Loucy (cell line): ENCODE measurements at regions not wholly inside any gene's neighbourhood (a gene's known extent, or its start where the extent isn't known, plus 50 kb on each side); places are given as distances from the start of the nearest gene placed in this dataset.

Experiments
- H2AFZ ChIP-seq: fragments of 200-600 bp; sonication (generic); 2 replicates; pipeline ENCODE4 v1.6.0; 2016; ENCODE audit warnings: antibody characterized with exemption, mild to moderate bottlenecking, low read length, moderate library complexity
- H3F3A ChIP-seq: fragments of 200-600 bp; 2 replicates; pipeline ENCODE4 v1.6.0; 2016; ENCODE audit warnings: antibody characterized with exemption, low read depth, mild to moderate bottlenecking
- H3K27me3 ChIP-seq: fragments of 200-600 bp; sonication (generic); 2 replicates; pipeline ENCODE4 v1.6.1; 2014; ENCODE audit warnings: low read length, mild to moderate bottlenecking; ENCODE audit not compliant: insufficient read depth, poor library complexity, severe bottlenecking
- H3K36me3 ChIP-seq: fragments of 200-600 bp; sonication (generic); 2 replicates; pipeline ENCODE4 v1.6.1; 2016; ENCODE audit warnings: low read length; ENCODE audit not compliant: insufficient read depth
- H3K4me1 ChIP-seq: fragments of 200-600 bp; sonication (generic); 2 replicates; pipeline ENCODE4 v1.5.1; 2014; ENCODE audit warnings: low read length, mild to moderate bottlenecking; ENCODE audit not compliant: insufficient read depth, poor library complexity, severe bottlenecking
- H3K4me2 ChIP-seq: fragments of 200-600 bp; sonication (generic); 2 replicates; pipeline ENCODE4 v1.6.0; 2014; ENCODE audit warnings: antibody characterized with exemption, low read length, low read depth, mild to moderate bottlenecking; ENCODE audit not compliant: poor library complexity, severe bottlenecking
- H3K4me3 ChIP-seq: fragments of 200-600 bp; sonication (generic); 2 replicates; pipeline ENCODE4 v1.5.1; 2014; ENCODE audit warnings: low read length, mild to moderate bottlenecking, mixed read lengths; ENCODE audit not compliant: poor library complexity, severe bottlenecking
- H3K79me2 ChIP-seq: fragments of 200-600 bp; sonication (generic); 2 replicates; pipeline ENCODE4 v1.6.1; 2014; ENCODE audit warnings: low read length; ENCODE audit not compliant: insufficient read depth
- H3K9ac ChIP-seq: fragments of 200-600 bp; sonication (generic); 2 replicates; pipeline ENCODE4 v1.6.0; 2014; ENCODE audit warnings: mild to moderate bottlenecking, low read depth, low read length, moderate library complexity; ENCODE audit not compliant: poor library complexity, severe bottlenecking
- H3K9me2 ChIP-seq: fragments of 200-600 bp; sonication (generic); replicated peaks from 2 replicates; pipeline ENCODE4 v1.6.1; 2016; ENCODE audit warnings: low read depth, low read length, mixed read lengths
- H3K9me3 ChIP-seq: fragments of 200-600 bp; sonication (generic); 2 replicates; pipeline ENCODE4 v1.6.1; 2014; ENCODE audit warnings: mild to moderate bottlenecking, antibody characterized with exemption, low read length, low read depth; ENCODE audit not compliant: insufficient read depth
- H4K20me1 ChIP-seq: fragments of 200-600 bp; sonication (generic); 2 replicates; pipeline ENCODE4 v1.6.0; 2014; ENCODE audit warnings: antibody characterized with exemption, low read length, mild to moderate bottlenecking; ENCODE audit not compliant: insufficient read depth, poor library complexity, severe bottlenecking
- EZH2phosphoT487 ChIP-seq: fragments of 200-600 bp; IDR thresholded peaks from 2 replicates; pipeline ENCODE4 v1.6.1; 2018; ENCODE audit warnings: antibody characterized with exemption, mild to moderate bottlenecking, moderate library complexity, borderline replicate concordance
- TF ChIP-seq, protein P1 (sequence below): fragments of 200-600 bp; sonication (generic); conservative IDR thresholded peaks from 2 replicates; pipeline ENCODE4 v1.5.1; 2014; ENCODE audit warnings: mild to moderate bottlenecking, antibody characterized with exemption, low read length

DNA sequence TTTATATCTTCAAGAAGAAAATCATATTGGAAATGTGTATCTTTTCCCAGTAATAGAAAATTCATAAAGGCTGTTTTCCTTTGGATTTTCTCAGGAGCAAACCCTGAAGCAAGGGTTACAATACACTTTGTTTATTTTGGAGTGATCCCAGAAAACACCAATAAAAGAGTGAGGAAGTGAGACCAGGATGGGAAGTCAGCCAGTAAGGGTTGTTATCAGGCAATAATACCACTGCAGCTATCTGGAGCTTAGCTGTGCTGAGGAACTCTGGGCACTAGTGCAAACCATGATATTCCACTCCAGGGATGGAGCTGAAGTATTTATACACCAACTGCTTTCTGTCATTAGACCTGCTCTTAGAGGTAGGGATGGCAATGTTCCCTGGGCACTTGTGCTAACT lies 1002.3 kb downstream of the FLRT2 start:
- Histone ChIP-seq H3K9ac (no peak overlapping the region), H3K4me2 (no peak overlapping the region), H3K9me3 (no peaks in the 10 kb centered on the region), H3K36me3 (no peaks in the 10 kb centered on the region), H3K27me3 (no peaks in the 10 kb centered on the region), H3K4me3 (no peak overlapping the region), H3K9me2 (no peaks in the 10 kb centered on the region), H2AFZ (no peak overlapping the region), H3K4me1 (peaks cover 6% of the 10 kb centered on the region), H4K20me1 (no peaks in the 10 kb centered on the region), H3F3A (no peaks in the 10 kb centered on the region), H3K79me2 (no peaks in the 10 kb centered on the region)
- no peak for TF ChIP-seq EZH2phosphoT487
- TF ChIP-seq, protein P1, sequence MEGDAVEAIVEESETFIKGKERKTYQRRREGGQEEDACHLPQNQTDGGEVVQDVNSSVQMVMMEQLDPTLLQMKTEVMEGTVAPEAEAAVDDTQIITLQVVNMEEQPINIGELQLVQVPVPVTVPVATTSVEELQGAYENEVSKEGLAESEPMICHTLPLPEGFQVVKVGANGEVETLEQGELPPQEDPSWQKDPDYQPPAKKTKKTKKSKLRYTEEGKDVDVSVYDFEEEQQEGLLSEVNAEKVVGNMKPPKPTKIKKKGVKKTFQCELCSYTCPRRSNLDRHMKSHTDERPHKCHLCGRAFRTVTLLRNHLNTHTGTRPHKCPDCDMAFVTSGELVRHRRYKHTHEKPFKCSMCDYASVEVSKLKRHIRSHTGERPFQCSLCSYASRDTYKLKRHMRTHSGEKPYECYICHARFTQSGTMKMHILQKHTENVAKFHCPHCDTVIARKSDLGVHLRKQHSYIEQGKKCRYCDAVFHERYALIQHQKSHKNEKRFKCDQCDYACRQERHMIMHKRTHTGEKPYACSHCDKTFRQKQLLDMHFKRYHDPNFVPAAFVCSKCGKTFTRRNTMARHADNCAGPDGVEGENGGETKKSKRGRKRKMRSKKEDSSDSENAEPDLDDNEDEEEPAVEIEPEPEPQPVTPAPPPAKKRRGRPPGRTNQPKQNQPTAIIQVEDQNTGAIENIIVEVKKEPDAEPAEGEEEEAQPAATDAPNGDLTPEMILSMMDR, result no peak

DNA sequence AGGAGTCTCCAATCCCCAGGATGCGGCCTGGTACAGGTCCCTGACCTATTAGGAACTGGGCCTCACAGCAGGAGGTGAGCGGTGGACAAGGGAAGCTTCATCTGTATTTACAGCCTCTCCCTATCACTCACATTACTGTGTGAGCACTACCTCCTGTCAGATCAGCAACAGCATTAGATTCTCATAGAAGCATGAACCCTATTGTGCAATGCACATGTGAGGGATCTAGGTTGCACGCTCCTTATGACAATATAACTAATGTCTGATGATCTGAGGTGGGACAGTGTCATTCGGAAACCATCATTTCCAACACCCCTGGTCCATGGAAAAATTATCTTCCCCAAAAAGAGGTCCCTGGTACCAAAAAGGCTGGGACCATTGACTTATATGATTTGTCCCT lies 1000.5 kb downstream of the FLRT2 start:
- no peaks in the 10 kb centered on the region for H3F3A ChIP-seq
- no peak overlapping the region for H2AFZ ChIP-seq
- TF ChIP-seq, protein P1, result no peak
- TF ChIP-seq EZH2phosphoT487, result no peak
- H4K20me1 ChIP-seq, result no peaks in the 10 kb centered on the region
- H3K9ac ChIP-seq, result no peak overlapping the region
- no peak overlapping the region for H3K4me3 ChIP-seq
- no peaks in the 10 kb centered on the region for H3K27me3 ChIP-seq
- no peaks in the 10 kb centered on the region for H3K79me2 ChIP-seq
- H3K4me1 ChIP-seq, result peaks cover 6% of the 10 kb centered on the region
- H3K9me3 ChIP-seq, result no peaks in the 10 kb centered on the region
- H3K4me2 ChIP-seq, result no peak overlapping the region
- H3K36me3 ChIP-seq, result no peaks in the 10 kb centered on the region
- no peaks in the 10 kb centered on the region for H3K9me2 ChIP-seq

DNA sequence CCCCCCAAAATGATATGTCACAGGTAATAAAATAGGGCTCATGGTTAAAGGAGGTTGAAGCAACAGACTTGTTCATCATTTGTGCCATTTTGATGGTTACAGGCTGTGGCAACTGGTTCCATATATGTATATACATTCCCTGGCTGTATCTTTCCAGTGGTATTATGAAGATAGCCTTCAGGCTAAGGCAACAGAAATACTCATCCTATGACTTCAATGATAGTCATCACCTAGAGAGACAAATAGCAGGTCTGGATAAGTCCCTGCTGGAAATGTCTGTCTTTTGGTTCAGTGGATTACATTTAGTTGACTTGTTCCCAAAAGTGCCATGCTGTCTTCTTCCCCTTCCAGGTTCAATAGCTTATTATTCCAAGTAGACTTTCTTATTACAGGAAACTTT lies 997.4 kb downstream of the FLRT2 start:
- no peak for TF ChIP-seq EZH2phosphoT487
- H2AFZ ChIP-seq, result no peak overlapping the region
- no peaks in the 10 kb centered on the region for H3K9me3 ChIP-seq

DNA sequence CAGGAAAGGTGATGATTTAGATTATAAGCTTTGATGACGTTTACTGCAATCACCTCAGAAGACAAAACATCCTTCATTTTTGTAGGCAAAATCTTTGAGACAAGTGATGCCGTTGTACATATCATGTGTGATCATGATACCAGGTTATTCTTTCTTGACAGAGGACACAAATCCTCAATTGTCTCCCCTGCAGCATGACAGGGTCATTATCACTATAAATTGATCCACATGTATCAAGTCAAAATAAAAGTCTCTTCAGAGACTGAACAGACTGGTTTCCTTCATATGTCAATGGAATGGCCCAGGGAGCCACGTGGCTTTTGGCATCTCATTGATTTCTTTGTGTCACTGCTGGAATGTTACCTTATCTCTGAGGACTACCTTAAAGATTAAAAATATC lies 995.7 kb downstream of the FLRT2 start:
- no peak overlapping the region for H3K4me2 ChIP-seq
- H2AFZ ChIP-seq, result no peak overlapping the region
- H3F3A ChIP-seq, result no peaks in the 10 kb centered on the region
- H3K27me3 ChIP-seq, result no peaks in the 10 kb centered on the region
- H3K36me3 ChIP-seq, result no peaks in the 10 kb centered on the region
- no peaks in the 10 kb centered on the region for H4K20me1 ChIP-seq
- H3K9ac ChIP-seq, result no peak overlapping the region
- no peaks in the 10 kb centered on the region for H3K4me1 ChIP-seq
- TF ChIP-seq, protein P1, result no peak
- TF ChIP-seq EZH2phosphoT487, result no peak
- H3K9me3 ChIP-seq, result no peaks in the 10 kb centered on the region
- H3K4me3 ChIP-seq, result no peak overlapping the region
- H3K9me2 ChIP-seq, result no peaks in the 10 kb centered on the region
- no peaks in the 10 kb centered on the region for H3K79me2 ChIP-seq

More for the DNA sequence above, 997.4 kb downstream of the FLRT2 start:
- Histone ChIP-seq H3K9ac (no peak overlapping the region), H3K79me2 (no peaks in the 10 kb centered on the region), H3F3A (no peaks in the 10 kb centered on the region), H3K4me2 (no peak overlapping the region), H3K27me3 (no peaks in the 10 kb centered on the region), H3K4me3 (no peak overlapping the region), H4K20me1 (no peaks in the 10 kb centered on the region), H3K36me3 (no peaks in the 10 kb centered on the region), H3K9me2 (no peaks in the 10 kb centered on the region), H3K4me1 (no peaks in the 10 kb centered on the region)
